Small intestine (tissue), 7 donors: ENCODE measurements at regions not wholly inside any gene's neighbourhood (a gene's known extent, or its start where the extent isn't known, plus 50 kb on each side); places are given as distances from the start of the nearest gene placed in this dataset.

ENCODE experiments used
- DNase-seq, 2 donors: peaks; one replicate each; pipeline versions ENCODE4 v3.0.0 to v3.0.0-alpha.2; 2013
- FAIRE-seq: peaks from 2 replicates; lab custom pipeline; 2012; peaks lifted over from hg19 to GRCh38; lab: Jason Lieb, UNC
- H3K27ac ChIP-seq, 3 donors: one replicate each; pipeline ENCODE4 v1.5.1; 2013; ENCODE audit warnings: low read length in 2 of 3, mild to moderate bottlenecking in 2 of 3, control low read depth in 1 of 3, inconsistent platforms in 1 of 3, low read depth in 1 of 3, moderate library complexity in 1 of 3
- H3K27me3 ChIP-seq, 3 donors: one replicate each; pipeline ENCODE4 v1.6.1; 2013; ENCODE audit warnings: low read length in 3 of 3, inconsistent platforms in 1 of 3; ENCODE audit not compliant: control insufficient read depth in 3 of 3, insufficient read depth in 3 of 3
- H3K36me3 ChIP-seq, 3 donors: one replicate each; pipeline ENCODE4 v1.6.1; 2013; ENCODE audit warnings: low read length in 3 of 3, inconsistent platforms in 1 of 3, low read depth in 1 of 3, mild to moderate bottlenecking in 1 of 3, moderate library complexity in 1 of 3; ENCODE audit not compliant: control insufficient read depth in 3 of 3, insufficient read depth in 2 of 3
- H3K4me1 ChIP-seq, 3 donors: one replicate each; pipeline ENCODE4 v1.6.1; 2013; ENCODE audit warnings: low read length in 2 of 3, inconsistent platforms in 1 of 3, low read depth in 1 of 3, mild to moderate bottlenecking in 1 of 3, moderate library complexity in 1 of 3; ENCODE audit not compliant: control insufficient read depth in 3 of 3, insufficient read depth in 2 of 3
- H3K4me3 ChIP-seq, 3 donors: one replicate each; pipeline ENCODE4 v1.5.1; 2013; ENCODE audit warnings: low read length in 3 of 3, control low read depth in 1 of 3, inconsistent platforms in 1 of 3, low read depth in 1 of 3, mild to moderate bottlenecking in 1 of 3, moderate library complexity in 1 of 3
- H3K9me3 ChIP-seq, 2 donors: one replicate each; pipeline ENCODE4 v1.6.1; 2013; ENCODE audit warnings: low read depth in 1 of 2, low read length in 1 of 2; ENCODE audit not compliant: control insufficient read depth in 2 of 2, insufficient read depth in 1 of 2
- WGBS, 3 donors: extraction: QIAGEN DNeasy Blood & Tissue Kit; methylation state at CpG; one replicate each; pipeline ENCODE4 v1.1.7; 2013; 5-methylcytosine and 5-hydroxymethylcytosine counted together
- donor health status: healthy with polysubstance abuse.
- donor health status: control.
- donor health status: control.
- donor health status: Bipolar disorder and iron deficiency.
- donor health status: healthy.

- no peak overlapping the region for H3K4me3 ChIP-seq
- WGBS, 3 donors = 57 to 70% (median 63%) methylated on average over 6 of the region's 6 CpGs
- no peak overlapping the region for H3K27ac ChIP-seq
- no peaks in the 10 kb centered on the region for H3K27me3 ChIP-seq
- no peak for FAIRE-seq
- no peaks in the 10 kb centered on the region for H3K9me3 ChIP-seq
- DNase-seq = no peak
- no peaks in the 10 kb centered on the region for H3K36me3 ChIP-seq
- H3K4me1 ChIP-seq = no peaks in the 10 kb centered on the region
Observed at GRCh38 chr1:29804181-29804899, 568.0 kb downstream of the PTPRU start.

- whole genome bisulfite sequencing, 3 donors = 83 to 87% (median 84%) methylated on average over 4 of the region's 4 CpGs
- no peaks in the 10 kb centered on the region for H3K9me3 ChIP-seq
- DNase-seq = no peak
Observed at GRCh38 chr1:29803486-29803885, 567.2 kb downstream of the PTPRU start.

DNA sequence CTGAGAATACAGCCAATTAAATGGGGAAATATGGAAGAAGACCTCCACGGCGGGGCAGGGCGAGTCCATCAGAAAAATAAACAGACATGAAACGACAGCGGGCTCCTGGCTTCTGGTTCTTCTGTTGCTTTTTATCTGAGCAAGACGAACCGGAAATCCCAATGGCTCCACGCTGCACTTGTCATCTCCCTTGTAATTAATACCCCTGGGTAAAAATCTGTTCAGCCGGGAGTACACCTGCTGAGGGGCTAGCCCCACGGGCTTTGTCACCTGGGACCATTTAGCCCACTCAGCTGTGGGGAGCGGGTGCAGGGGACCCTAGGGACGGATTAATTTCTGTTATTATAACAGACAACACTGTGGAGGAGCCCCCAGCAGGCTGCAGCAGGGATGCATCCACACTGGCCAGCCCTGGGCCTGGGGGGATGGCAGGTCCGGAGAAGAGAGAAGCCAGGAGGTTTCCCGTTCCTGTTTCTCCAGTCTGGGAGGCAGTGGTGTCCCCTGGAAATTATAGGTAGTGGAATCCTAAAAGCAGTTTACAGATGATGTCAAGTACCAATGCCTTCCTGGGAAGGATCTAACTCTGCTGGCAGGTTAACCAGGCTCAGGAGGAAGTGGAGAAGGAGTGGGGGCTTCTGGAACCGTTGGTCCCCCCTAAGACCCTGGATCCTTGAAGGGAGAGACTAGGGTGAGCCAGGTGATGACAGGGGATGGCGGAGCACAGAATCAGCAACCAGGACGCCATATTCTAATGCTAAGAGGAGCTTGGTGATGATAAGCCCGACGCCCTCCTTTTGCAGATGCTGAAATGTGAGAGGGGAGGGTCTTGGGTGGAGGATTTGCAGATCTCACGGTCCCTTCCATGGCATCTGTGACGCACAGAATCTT, 566.1 kb downstream of the PTPRU start:
- no peak for DNase-seq

More at GRCh38 chr1:29803486-29803885, 567.2 kb downstream of the PTPRU start:
- no peak overlapping the region for H3K4me3 ChIP-seq
- no peaks in the 10 kb centered on the region for H3K4me1 ChIP-seq
- FAIRE-seq = no peak
- no peaks in the 10 kb centered on the region for H3K36me3 ChIP-seq
- H3K27ac ChIP-seq = no peak overlapping the region
- H3K27me3 ChIP-seq = no peaks in the 10 kb centered on the region

DNA sequence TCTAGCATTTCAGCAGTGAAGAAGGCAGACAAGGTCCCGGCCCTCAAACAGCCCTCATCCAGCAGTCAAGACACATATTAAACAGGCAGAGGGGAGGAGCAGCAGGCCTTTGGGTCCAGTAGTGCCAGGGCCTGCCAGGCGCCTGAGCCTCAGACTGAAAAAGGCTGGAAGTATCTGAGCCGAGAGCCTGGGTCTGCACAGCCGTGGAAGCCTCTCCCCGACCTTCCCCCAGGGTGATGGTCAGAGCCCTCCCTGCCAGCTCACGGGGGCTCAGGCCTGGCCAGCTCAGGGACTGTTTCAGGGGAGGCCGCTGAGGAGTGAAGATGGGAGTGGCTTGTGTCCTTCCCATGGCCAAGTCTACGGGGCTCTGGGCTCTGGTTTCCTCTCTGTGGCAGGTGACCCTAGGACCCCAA, 565.2 kb downstream of the PTPRU start:
- H3K36me3 ChIP-seq = no peaks in the 10 kb centered on the region
- no peaks in the 10 kb centered on the region for H3K27me3 ChIP-seq
- H3K4me1 ChIP-seq = no peaks in the 10 kb centered on the region
- WGBS, 3 donors = 36 to 40% (median 38%) methylated on average over 8 of the region's 8 CpGs
- no peak overlapping the region for H3K4me3 ChIP-seq
- H3K27ac ChIP-seq = no peak overlapping the region
- H3K9me3 ChIP-seq = no peaks in the 10 kb centered on the region
- no peak for FAIRE-seq
- DNase-seq = no peak

More for the DNA sequence above, 566.1 kb downstream of the PTPRU start:
- Histone ChIP-seq H3K9me3 (no peaks in the 10 kb centered on the region), H3K4me1 (no peaks in the 10 kb centered on the region), H3K4me3 (no peak overlapping the region), H3K27me3 (no peaks in the 10 kb centered on the region), H3K27ac (no peak overlapping the region), H3K36me3 (no peaks in the 10 kb centered on the region)
- WGBS, 3 donors = 48 to 58% (median 50%) methylated on average over 21 of the region's 21 CpGs
- FAIRE-seq = no peak

DNA sequence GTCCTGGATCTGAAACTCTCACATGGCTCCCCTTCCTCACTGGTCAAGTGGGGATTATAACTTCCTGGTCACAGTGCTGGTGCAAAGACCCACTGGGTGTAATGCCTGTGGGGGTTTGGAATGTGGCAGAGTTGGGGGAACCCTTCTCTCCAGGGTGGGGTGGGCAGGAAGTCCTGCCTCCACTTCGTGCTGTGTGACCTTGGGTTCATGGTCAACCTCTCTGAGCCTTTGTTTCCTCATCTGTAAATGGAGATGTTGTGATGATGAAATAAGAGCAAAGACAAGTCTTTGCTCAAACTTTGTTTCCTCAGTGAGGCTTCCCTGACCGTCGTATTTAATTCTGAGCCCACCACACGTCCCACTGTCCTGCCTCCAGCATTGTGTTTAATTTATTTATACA, 564.7 kb downstream of the PTPRU start:
- Histone ChIP-seq H3K4me3 (no peak overlapping the region), H3K27ac (no peak overlapping the region), H3K4me1 (no peaks in the 10 kb centered on the region), H3K9me3 (peaks cover 0 to 5% of the 10 kb centered on the region in 2 donors), H3K36me3 (no peaks in the 10 kb centered on the region), H3K27me3 (no peaks in the 10 kb centered on the region)
- DNase-seq = no peak
- no peak for FAIRE-seq
- 64 to 70% (median 69%) methylated on average over 4 of the region's 4 CpGs for WGBS, 3 donors

GRCh38 chr1:29800522-29800956, 564.2 kb downstream of the PTPRU start:
- FAIRE-seq = no peak
- peaks cover 0 to 6% of the 10 kb centered on the region in 2 donors for H3K9me3 ChIP-seq
- no peaks in the 10 kb centered on the region for H3K27me3 ChIP-seq
- no peaks in the 10 kb centered on the region for H3K4me1 ChIP-seq
- H3K27ac ChIP-seq = no peak overlapping the region
- 71 to 84% (median 81%) methylated on average over 6 of the region's 6 CpGs for WGBS, 3 donors
- no peak for DNase-seq
- H3K36me3 ChIP-seq = no peaks in the 10 kb centered on the region
- H3K4me3 ChIP-seq = no peak overlapping the region

DNA sequence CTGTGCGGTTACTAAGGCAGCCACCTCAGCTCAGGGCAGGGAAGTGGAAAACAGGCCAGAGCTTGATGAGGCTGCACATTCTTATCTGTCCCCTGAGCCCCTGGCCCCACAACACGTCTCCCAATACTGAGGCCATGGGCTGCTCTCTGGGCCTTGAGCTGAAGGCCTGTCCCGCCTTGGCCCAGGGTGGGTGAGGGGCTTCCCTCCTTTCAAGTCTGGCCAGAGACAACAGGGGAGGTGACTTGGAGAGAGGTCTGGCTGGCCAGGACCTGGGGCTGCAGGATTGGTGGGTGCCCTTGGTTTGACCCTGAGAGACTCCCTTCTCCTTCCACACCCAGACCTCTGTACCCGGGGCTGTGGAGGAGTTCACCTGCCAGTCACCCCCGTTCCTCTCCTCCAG, 563.8 kb downstream of the PTPRU start:
- H3K4me3 ChIP-seq = no peak overlapping the region
- FAIRE-seq (no peak), DNase-seq (no peak)
- H3K27ac ChIP-seq = no peak overlapping the region
- no peaks in the 10 kb centered on the region for H3K27me3 ChIP-seq
- peaks cover 0 to 6% of the 10 kb centered on the region in 2 donors for H3K9me3 ChIP-seq
- no peaks in the 10 kb centered on the region for H3K36me3 ChIP-seq
- WGBS, 3 donors = 59 to 79% (median 64%) methylated on average over 5 of the region's 5 CpGs
- H3K4me1 ChIP-seq = no peaks in the 10 kb centered on the region

DNA sequence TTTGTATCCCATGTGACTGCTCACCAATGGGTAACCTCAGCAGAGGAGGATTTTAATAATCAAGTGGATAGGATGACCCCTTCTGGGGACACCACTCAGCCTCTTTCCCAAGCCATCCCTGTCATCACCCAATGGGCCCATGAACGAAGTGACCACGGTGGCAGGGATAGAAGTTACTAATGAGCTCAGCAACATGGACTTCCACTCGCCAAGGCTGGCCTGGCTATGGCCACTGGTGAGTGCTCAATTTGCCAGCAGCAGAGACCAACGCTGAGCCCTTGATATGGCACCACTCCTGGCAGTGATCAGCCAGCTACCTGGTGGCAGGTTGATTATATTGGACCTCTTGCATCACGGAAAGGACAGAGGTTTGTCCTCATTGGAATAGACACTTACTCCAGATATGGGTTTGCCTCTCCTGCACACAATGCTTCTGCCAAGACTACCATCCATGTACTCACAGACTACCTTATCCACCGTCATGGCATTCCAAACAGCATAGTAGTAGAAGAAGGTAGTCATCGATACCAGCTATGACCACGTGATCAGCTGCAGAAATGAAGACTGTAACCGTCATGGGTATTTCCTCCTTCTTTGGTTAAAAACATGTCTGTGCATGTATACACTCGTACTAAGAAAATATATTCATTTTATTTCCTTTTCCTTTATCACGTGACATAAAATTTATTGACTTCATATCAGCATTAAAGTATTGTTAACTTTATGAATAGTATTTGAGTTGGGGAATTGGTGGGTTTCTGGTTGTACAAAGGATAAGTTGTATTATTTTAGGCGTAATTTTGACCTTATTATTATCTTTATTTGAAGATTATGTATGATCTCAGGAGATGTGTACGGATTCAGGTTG, 562.6 kb downstream of the PTPRU start:
- Histone ChIP-seq H3K27me3 (no peaks in the 10 kb centered on the region), H3K9me3 (peaks cover 0 to 6% of the 10 kb centered on the region in 2 donors), H3K4me1 (no peaks in the 10 kb centered on the region), H3K36me3 (no peaks in the 10 kb centered on the region), H3K27ac (no peak overlapping the region), H3K4me3 (no peak overlapping the region)
- DNase-seq (no peak), FAIRE-seq (no peak)
- 67 to 76% (median 69%) methylated on average over 13 of the region's 13 CpGs for WGBS, 3 donors
